GM21576 (cell line): ENCODE measurements at regions not wholly inside any gene's neighbourhood (a gene's known extent, or its start where the extent isn't known, plus 50 kb on each side); places are given as distances from the start of the nearest gene placed in this dataset.

Source experiments
- ATAC-seq: cut with Tn5 transposase; IDR thresholded peaks from one replicate; pipeline ENCODE4 v1.9.1; 2021; ENCODE audit warnings: mild to moderate bottlenecking, moderate library complexity; ENCODE audit not compliant: unreplicated experiment

GRCh38 chr2:196314157-196314556 is 142.8 kb upstream of the STK17B start:
- ATAC-seq, result no peak

GRCh38 chr2:196314780-196315179 is 143.4 kb upstream of the STK17B start:
- ATAC-seq, result no peak

GRCh38 chr2:196315388-196316049 is 144.1 kb upstream of the STK17B start:
- no peak for ATAC-seq

- no peak for ATAC-seq
Observed at GRCh38 chr2:196316050-196316430, 144.7 kb upstream of the STK17B start.

- ATAC-seq, result no peak
Observed at GRCh38 chr2:196318517-196319377, 147.4 kb upstream of the STK17B start.

- ATAC-seq, result no peak
Observed at GRCh38 chr2:196322973-196323810, 151.8 kb upstream of the STK17B start.

- no peak for ATAC-seq
Observed at GRCh38 chr2:196324211-196324610, 152.8 kb upstream of the STK17B start.

GRCh38 chr2:196328088-196328680 is 156.8 kb upstream of the STK17B start:
- ATAC-seq, result no peak

- no peak for ATAC-seq
Observed at GRCh38 chr2:196329959-196330358, 158.6 kb upstream of the STK17B start.

GRCh38 chr2:196330645-196331044 is 159.3 kb upstream of the STK17B start:
- no peak for ATAC-seq

- ATAC-seq, result no peak
Observed at GRCh38 chr2:196331143-196331542, 159.8 kb upstream of the STK17B start.

GRCh38 chr2:196331851-196332250 is 160.5 kb upstream of the STK17B start:
- ATAC-seq, result no peak

GRCh38 chr2:196333397-196333796 is 162.0 kb upstream of the STK17B start:
- ATAC-seq, result no peak

- no peak for ATAC-seq
Observed at GRCh38 chr2:196334710-196335109, 163.3 kb upstream of the STK17B start.

GRCh38 chr2:196335221-196335634 is 163.8 kb upstream of the STK17B start:
- ATAC-seq, result no peak

- no peak for ATAC-seq
Observed at GRCh38 chr2:196336207-196336606, 164.8 kb upstream of the STK17B start.

GRCh38 chr2:196336715-196337114 is 165.3 kb upstream of the STK17B start:
- no peak for ATAC-seq

GRCh38 chr2:196337208-196337953 is 166.0 kb upstream of the STK17B start:
- ATAC-seq, result no peak

GRCh38 chr2:196338440-196338839 is 167.1 kb upstream of the STK17B start:
- ATAC-seq, result no peak

- no peak for ATAC-seq
Observed at GRCh38 chr2:196341277-196341841, 170.0 kb upstream of the STK17B start.
